Peyer's patch (tissue), 4 donors: ENCODE measurements at regions not wholly inside any gene's neighbourhood (a gene's known extent, or its start where the extent isn't known, plus 50 kb on each side); places are given as distances from the start of the nearest gene placed in this dataset.

Experiments used
- POLR2A ChIP-seq, 2 donors: fragments of 450-650 bp; IDR thresholded peaks; one replicate each; pipeline ENCODE4 v1.5.1; 2017; ENCODE audit warnings: antibody characterized with exemption in 2 of 2, mild to moderate bottlenecking in 2 of 2, moderate library complexity in 2 of 2
- TF ChIP-seq, protein P1 (sequence below), 6 experiments: fragments of 450-650 bp in 4 of 6; fragments of 200-600 bp in 2 of 6; sonication (generic) in 1 of 6; IDR thresholded peaks; one replicate each; pipeline ENCODE4 v1.5.1; 2017 to 2019; ENCODE audit warnings: antibody characterized with exemption in 6 of 6, mild to moderate bottlenecking in 3 of 6, moderate library complexity in 1 of 6

- TF ChIP-seq, protein P1, sequence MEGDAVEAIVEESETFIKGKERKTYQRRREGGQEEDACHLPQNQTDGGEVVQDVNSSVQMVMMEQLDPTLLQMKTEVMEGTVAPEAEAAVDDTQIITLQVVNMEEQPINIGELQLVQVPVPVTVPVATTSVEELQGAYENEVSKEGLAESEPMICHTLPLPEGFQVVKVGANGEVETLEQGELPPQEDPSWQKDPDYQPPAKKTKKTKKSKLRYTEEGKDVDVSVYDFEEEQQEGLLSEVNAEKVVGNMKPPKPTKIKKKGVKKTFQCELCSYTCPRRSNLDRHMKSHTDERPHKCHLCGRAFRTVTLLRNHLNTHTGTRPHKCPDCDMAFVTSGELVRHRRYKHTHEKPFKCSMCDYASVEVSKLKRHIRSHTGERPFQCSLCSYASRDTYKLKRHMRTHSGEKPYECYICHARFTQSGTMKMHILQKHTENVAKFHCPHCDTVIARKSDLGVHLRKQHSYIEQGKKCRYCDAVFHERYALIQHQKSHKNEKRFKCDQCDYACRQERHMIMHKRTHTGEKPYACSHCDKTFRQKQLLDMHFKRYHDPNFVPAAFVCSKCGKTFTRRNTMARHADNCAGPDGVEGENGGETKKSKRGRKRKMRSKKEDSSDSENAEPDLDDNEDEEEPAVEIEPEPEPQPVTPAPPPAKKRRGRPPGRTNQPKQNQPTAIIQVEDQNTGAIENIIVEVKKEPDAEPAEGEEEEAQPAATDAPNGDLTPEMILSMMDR (IDR thresholded peaks at IDR 0.05): no peak
- TF ChIP-seq POLR2A (IDR thresholded peaks at IDR 0.05): no peak
Observed at GRCh38 chr11:28621753-28622152, 513.6 kb downstream of the METTL15 start.
